HG03521 (cell line): ENCODE measurements at regions not wholly inside any gene's neighbourhood (a gene's known extent, or its start where the extent isn't known, plus 50 kb on each side); places are given as distances from the start of the nearest gene placed in this dataset.
"Not testable (repeated sequence)": the region's sequence is repeated elsewhere in the genome, so short reads cannot be mapped to it uniquely, and the experiment has no call there.

Experiments
- ATAC-seq: cut with Tn5 transposase; IDR thresholded peaks from one replicate; pipeline ENCODE4 v1.9.1; 2021; ENCODE audit warnings: mild to moderate bottlenecking, moderate library complexity; ENCODE audit not compliant: unreplicated experiment

DNA sequence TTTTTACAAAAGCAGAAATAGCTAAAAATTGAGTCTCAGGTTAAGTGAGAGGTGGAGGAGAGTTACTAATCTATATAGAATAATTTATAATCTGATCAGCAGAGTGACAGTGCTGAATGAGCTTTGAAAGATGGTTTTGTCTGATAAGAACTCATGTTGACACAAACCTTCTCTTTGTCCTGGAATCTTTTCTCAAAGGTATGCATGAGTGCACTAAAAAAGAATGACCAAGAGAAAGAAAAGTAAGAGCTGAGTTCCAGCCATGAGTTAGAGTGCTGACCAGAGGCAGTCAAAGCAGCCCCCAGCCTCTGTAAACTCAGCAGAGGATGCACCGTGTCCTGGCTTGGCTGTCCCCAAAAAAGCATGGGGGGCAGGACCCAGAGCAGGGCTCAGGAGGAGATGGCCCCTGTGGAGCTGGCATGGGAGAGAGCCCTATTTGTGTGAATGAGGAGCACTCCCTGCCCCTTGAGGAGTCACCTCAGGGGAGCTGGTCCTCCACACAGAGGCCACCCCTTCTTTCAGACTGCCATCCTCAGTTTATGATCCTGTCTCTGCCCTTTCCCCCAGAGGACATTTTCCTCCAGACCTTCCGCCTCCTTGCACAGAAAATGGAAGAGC is 129.8 kb downstream of the SEC23A start:
- ATAC-seq, result no peak

DNA sequence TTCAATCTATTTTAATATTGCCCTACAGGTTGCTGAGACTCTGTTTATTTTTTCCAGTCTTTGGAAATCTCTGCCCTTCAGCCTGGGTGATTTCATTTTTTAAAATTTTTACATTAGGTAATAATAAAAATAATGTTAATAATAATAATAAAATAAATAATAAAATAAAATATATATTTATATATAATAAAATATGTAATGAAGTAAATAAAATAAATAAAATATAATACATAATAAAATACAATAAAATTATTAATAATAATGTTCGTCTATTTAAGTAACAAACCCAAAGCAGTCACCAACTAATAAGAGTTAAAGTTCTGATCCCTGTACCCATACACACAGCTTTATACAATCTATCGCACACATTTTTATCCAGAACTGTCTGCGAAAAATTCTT is 130.5 kb downstream of the SEC23A start:
- ATAC-seq, result no peak

DNA sequence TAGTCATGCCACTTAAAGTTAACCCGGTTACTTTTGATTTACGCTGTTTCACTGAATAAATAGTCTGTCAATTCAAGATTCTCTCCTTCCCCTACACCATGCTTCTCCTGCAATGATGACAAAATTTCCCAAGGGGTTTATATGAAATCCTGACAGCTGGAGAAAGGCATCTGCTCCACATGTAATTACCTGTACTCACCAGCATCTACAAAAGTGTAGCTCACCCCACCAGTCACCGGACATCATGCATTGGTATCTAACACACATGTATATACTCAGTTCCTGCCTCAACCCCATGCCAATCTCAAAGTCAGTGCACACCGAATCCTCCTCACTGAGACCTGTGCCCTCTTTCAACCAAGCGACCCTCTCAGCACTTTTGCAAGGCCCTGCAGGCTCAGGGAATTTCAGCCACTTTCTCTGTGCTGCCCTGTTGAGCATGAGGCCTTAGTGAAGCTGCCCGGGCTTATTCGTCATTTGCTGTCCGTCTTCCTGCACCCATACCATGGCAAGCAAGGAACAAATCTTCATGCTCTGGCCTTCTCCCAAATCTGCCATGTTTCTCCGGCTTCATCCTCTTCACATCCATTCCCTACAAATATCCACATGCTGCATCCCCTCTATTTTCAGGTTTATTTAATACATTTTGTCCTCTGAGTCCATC is 131.6 kb downstream of the SEC23A start:
- ATAC-seq, result no peak

DNA sequence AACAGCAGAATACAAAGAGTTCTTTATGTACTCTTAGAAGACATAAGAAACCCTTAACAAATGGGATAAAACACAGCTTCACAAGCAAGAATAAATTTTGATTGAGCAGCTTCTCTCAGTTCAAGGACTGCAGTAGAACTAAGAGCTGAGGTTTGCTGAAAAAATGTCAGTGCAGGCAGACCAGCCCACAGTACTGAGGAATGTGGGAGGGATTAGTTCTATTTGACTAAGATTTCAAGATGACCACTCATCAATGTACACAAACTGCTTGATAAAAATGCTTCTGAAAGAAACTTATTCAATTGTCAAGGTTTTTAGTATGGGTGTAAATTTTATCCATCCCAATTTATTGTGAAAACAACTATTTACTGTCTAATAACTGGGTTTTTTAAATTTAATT is 138.4 kb downstream of the SEC23A start:
- no peak for ATAC-seq

DNA sequence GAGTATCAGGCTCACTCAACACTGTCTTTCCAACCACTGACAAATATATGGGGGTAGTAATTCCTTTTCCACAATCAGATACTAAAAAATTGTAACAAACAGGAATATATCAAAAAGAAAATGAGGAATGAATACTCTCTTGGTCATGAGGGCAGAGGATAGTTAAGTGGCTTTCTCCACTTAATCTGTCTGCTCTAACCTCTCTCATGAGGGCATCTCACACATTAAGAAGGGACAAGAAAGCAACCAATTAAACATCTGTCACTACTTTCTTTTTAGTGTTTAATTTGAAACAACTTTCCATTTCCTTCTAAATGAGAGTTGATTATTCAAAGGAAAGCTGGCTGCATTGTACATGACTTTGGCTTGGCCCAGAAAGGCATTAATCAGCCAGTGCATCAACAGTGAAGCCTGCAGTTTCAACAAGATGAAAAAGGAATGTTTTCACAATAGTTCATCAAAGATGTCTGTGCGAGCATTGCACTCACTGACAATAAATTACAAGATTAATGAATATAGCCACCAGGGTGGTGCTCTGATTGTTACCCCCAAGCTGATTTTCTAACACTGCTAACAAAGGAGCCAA is 142.0 kb downstream of the SEC23A start:
- no peak for ATAC-seq

DNA sequence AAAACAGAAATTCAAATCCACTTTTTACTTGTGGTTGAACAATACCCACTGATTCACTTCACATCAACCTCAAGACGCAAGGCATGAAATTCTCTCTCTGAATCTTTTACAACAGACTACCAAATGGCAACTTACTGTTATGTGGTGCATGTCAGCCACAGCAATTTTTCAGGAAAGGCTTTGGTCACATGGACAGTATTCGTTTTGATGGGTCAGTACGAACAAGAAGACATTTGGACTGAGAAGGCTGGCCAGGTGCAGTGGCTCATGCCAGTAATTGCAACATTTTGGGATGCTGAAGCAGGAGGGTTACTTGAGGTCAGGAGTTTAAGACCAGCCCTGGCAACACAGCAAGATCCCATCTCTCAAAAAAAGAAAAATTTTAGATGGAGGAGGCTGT is 144.0 kb downstream of the SEC23A start:
- ATAC-seq, result no peak

DNA sequence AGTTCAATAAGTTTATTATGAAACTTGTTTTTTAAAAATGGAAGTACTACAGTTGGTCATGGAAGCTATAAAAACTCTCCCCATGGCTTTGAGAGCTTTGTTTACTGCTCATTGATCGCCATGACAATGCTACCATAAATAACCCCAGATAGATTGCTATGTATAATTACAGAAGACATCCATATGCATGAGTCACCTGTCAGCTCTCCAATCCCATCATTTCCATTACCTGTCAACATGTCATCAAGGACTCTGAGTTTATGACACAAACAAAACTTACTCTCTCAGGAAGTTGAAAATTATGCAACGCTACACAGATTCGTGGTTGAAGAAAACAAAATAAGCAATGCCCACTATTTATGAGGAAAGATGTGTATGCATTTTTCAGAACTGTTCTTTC is 144.4 kb downstream of the SEC23A start:
- no peak for ATAC-seq

DNA sequence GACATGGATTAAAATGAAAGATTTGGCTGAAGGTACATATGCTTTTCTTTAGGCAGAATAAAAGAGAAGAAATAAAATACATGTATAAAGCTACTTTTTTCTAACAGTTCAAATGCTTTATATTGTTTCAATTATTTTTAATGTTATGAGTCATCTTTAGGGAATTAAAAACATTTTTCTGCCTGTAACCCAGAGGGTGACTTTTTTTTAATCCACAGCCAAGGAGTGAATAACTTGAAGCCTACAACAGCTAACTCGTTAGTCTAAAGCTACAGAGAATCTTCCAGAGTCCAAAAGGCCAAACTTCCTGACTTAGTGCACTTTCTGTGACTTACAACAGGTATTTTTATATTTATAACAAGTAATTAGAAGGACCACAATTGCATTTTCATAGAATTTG is 151.6 kb downstream of the SEC23A start:
- no peak for ATAC-seq

DNA sequence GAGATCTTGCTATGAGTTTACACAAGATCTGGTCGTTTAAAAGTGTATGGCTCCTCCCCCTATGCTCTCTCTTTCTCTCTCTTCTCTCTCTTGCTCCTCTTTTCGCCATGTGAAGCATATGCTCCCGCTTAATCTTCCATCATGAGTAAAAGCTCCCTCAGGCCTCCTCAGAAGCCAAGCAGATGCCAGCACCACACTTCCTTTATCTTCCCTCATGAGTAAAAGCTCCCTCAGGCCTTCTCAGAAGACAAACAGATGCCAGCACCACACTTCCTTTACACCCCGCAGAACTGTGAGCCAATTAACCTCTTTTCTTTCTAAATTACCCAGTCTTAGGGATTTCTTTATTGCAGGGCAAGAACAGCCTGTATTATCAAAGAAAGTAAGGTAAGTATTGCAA is 152.4 kb downstream of the SEC23A start:
- no peak for ATAC-seq

DNA sequence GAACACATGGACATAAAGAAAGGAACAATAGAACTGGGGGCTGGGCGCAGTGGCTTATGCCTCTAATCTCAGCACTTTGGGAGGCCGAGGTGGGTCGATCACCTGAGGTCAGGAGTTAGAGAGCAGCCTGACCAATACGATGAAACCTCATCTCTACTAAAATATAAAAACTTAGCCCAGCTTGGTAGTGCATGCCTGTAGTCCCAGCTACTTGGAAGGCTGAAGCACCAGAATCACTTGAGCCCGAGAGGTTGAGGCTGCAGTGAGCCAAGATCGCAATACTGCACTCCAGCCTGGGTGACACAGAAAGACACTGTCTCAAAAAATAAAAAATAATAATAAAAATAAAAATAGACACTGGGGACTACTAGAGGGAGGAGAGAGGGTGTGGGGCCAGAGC is 154.5 kb downstream of the SEC23A start:
- ATAC-seq, result no peak

DNA sequence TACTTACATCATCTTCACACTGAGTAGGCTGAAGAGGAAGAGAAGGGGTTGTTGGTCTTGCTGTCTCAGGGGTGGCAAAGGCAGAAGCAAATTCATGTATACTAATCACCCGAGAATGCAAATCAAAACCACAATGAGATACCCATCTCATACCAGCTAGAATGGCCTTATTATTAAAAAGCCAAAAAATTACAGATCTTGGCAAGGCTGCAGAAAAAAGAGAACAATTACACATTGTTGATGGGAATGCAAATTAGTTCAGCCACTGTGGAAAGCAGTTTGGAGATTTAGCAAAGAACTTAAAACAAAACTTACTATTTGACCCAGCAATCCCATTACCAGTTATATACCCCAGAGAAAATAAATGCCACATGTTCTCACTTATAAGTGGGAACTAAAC is 154.9 kb downstream of the SEC23A start:
- ATAC-seq, result no peak

DNA sequence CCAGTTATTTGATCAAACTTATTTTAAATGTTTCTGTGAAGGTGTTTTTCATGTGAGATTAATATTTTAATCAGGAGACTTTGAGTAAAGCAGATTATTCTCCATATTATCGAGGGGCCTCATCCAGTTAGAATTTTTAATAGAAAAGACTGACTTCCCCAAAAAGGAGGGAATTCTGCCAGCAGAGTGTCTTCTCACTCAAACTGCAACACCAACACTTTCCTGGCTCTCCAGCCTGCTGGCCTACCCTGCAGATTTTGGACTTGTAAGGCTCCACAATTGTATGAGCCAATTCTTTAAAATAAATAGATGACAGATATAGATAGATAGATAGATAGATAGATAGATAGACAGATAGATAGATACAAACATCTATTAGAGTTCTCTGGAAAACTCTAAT is 155.7 kb downstream of the SEC23A start:
- no peak for ATAC-seq

DNA sequence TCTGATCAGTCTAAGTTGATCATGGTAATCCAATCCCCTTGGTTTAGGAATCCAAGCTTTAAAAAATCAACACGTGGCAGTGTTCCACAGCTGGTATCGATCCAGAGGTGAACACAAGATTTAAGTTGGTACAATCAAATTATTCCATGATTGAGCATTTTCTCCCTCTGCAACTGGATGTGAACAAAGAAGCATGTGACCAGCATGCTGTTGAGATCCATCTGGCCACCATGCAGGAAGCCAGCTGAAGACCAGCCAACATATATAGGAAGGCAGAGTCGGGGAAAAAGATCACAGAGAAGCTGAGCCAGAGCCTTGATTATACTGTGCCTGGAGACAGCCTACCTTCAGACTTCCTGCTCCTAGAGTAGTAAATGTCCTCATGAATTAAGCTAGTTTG is 158.3 kb downstream of the SEC23A start:
- ATAC-seq, result no peak

DNA sequence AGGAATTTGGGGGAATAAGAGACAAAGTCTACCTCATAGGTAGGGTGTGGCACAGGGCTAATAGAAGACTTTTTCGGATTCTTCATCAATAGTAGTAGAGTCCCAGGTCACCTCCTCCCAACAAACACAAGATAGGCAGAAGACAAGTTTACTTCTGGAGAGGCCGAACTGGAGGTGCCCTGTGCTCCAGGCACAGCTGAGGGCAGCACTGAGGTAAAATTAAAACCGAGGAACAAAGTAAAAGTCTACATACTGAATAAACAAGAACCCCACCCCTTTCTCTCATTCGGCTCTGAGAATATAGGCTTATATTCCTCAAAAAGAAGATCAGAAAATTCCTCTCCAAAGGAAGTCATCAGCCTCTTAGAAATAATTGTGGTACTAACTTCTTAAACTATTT is 161.5 kb downstream of the SEC23A start:
- ATAC-seq, result no peak

DNA sequence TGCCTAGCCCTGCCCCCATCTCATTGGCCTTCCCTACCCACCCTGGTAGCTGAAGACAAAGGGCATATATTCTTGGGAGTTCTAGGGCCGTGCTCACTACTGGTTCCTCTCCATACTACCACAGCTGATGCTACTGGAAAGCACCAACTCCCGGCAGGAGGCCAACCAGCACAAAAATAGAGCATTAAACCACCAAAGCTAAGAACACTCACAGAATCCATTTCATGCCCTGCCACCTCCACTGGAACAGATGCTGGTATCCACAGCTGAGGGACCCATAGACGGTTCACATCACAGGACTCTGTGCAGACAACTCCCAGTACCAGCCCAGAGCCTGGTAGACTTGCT is 170.4 kb downstream of the SEC23A start:
- not testable (repeated sequence) for ATAC-seq

DNA sequence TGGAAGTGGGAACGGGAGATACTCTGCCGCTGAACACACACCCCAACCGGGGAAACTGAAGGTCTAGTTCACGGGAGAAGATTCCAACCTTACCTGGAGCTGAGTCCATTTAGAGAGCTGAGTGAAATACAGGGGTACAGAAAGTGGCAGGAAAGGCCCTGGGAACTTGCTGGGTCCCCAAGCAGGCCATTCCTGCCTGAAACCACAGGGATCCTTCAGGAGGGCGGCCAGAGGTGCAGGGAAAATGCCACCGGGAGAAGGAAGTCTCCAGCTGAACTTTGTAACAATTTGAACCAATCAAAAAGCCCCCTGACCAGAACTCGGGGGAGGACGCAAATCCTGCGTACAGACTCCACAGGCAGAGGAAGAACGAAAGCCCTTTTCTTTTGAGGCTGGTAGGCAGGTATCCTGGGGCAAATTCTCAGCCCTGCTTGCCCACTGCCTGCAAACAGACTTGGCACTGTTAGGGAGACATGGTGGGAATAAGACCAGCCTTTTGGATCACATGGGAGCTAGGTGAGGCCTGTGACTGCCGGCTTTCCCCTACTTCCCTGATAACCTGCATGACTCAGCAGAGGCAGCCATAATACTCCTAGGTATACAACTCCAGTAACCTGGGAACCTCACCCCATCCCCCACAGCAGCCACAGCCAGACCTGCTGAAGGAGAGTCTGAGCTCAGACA is 170.9 kb downstream of the SEC23A start:
- no peak for ATAC-seq

DNA sequence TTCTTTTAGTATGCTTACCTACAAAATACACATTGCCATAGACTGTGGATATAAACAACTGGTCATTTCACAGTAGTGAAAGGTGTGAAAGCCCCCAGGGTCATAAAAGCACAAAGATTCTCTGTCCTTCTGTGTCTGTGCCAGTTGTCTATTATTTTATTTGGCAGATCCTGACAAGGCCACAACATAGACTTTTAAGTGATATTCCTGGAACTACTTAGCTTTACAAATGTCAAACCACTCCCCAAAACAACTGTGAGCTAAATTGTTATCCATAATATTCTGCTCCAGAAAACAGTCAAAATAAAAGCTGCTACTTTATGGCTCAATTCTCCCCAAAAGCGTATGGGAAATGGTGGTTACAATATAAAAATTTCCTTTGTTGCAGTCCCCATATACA is 172.1 kb downstream of the SEC23A start:
- ATAC-seq, result no peak

DNA sequence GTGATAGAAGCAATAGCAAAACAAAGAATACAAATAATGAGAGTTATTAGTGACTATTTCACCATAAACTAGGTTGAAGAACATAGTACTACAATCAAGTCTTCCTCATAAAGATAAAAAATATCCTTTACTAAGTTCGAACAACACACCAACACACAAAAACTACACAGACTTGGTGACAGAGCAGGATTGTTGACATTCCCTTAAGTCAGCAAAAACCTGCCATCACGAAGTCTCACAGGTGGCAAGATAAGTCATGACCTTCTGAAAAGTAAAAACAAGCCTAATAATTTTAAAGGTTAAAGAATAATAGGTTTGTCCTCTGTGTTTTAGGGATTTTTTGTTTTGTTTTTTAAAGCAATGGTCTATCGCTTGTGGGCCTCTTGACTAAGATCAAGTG is 173.0 kb downstream of the SEC23A start:
- ATAC-seq, result no peak

DNA sequence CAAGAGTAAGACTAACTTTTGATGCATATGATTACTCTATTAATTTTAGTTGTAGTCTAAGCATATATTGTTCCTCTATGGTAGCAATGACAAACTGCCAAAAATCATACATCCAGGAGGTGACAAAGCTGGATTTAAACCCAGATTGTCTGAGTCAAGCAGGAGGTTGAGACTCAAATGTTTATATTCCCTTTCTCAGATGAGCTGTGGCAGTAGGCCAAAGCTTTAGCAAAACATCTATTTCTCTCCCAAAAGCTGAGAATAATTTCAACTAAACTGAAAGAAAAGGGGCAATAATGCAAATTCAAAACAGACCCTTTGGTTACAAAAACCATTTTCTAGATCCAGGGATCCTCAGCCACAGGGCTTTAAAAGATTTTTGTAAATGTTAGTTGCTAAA is 173.6 kb downstream of the SEC23A start:
- ATAC-seq, result no peak

DNA sequence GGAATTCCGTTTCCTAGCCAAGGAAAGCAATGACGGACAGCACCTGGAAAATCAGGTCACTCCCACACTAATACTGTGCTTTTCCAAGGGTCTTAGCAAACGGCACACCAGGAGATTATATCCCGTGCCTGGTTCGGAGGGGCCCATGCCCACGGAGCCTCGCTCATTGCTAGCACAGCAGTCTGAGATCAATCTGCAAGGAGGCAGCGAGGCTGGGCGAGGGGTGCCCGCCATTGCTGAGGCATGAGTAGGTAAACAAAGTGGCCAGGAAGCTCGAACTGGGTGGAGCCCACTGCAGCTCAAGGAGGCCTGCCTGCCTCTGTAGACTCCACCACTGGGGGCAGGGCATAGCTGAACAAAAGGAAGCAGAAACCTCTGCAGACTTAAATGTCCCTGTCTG is 181.1 kb downstream of the SEC23A start:
- ATAC-seq, result not testable (repeated sequence)

DNA sequence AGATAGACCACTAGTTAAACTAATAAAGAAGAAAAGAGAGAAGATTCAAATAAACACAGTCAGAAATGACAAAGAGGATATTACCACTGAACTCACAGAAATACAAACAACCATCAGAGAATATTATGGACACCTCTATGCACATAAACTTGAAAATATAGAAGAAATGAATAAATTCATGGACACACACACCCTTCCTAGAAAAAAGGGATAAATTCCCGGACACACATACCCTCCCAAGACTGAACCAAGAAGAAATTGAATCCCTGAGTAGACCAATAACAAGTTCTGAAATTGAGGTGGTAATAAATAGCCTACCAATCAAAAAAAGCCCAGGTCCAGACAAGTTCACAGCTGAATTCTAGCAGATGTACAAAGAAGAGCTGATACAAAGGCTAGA is 187.9 kb downstream of the SEC23A start:
- ATAC-seq, result no peak

DNA sequence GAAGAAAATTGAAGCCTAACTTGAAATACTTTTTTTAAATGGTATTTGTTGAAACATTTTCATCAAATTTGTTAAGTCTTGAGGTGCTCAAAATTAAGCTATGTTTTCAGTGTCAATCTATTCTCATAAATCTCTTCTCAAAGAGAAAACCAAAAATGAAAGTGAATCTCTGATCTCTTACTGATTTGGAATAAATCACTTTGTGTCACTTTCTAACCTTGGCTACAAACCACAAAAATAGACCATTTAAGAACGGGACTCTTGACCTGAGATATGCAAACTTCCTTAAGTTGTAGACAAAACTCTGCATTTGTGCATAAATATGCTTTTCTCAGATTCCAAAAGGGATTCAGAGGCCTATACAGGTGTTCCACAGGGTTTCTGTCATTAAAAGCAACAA is 192.9 kb downstream of the SEC23A start:
- ATAC-seq, result no peak
